Keratinocyte (primary cell): ENCODE measurements at regions not wholly inside any gene's neighbourhood (a gene's known extent, or its start where the extent isn't known, plus 50 kb on each side); places are given as distances from the start of the nearest gene placed in this dataset.

Experiments used
- EZH2 ChIP-seq: IDR thresholded peaks from one replicate; pipeline ENCODE4 v1.6.1; 2012; ENCODE audit warnings: inconsistent platforms, mild to moderate bottlenecking, low read length, moderate library complexity
- TF ChIP-seq, protein P1 (sequence below), 3 experiments: IDR thresholded peaks in 1 of 3; conservative IDR thresholded peaks in 1 of 3; optimal IDR thresholded peaks in 1 of 3; 2 replicates in 2 of 3; 3 replicates in 1 of 3; pipeline versions ENCODE3 to v1.5.1; 2011; ENCODE audit warnings: low read length in 3 of 3, mild to moderate bottlenecking in 3 of 3, moderate library complexity in 2 of 3, control low read depth in 1 of 3, inconsistent platforms in 1 of 3; ENCODE audit not compliant: insufficient read depth in 2 of 3; ENCODE audit errors: extremely low read depth in 1 of 3

DNA sequence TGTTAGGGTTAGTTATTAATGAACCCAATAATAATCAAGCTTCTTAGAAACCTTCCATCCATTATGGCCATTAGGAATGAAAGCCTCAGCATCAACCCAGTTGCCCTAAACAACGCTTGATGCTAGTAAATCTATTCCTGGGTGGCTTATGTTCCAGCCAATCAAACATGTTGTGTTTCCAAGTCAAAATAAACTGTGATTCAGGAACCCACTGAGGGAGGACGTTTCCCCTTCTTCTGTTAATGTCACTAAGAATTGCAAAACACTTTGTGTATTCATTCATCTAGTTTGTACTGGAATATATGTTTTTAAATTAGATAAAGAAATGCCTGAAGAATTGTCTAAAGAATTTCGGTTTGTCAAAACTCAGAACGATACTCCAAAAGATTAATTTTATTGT is 142.5 kb upstream of the MSX2 start:
- TF ChIP-seq, protein P1, sequence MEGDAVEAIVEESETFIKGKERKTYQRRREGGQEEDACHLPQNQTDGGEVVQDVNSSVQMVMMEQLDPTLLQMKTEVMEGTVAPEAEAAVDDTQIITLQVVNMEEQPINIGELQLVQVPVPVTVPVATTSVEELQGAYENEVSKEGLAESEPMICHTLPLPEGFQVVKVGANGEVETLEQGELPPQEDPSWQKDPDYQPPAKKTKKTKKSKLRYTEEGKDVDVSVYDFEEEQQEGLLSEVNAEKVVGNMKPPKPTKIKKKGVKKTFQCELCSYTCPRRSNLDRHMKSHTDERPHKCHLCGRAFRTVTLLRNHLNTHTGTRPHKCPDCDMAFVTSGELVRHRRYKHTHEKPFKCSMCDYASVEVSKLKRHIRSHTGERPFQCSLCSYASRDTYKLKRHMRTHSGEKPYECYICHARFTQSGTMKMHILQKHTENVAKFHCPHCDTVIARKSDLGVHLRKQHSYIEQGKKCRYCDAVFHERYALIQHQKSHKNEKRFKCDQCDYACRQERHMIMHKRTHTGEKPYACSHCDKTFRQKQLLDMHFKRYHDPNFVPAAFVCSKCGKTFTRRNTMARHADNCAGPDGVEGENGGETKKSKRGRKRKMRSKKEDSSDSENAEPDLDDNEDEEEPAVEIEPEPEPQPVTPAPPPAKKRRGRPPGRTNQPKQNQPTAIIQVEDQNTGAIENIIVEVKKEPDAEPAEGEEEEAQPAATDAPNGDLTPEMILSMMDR (optimal IDR thresholded peaks at IDR 0.05 in 1 of 3, IDR thresholded peaks at IDR 0.05 in 1 of 3, conservative IDR thresholded peaks at IDR 0.05 in 1 of 3; ENCODE audit: extremely low read depth in 1 of 3, insufficient read depth in 2 of 3, low read length in 3 of 3) = no peak
- TF ChIP-seq EZH2 = no peak
